H9 (cell line): ENCODE measurements at regions not wholly inside any gene's neighbourhood (a gene's known extent, or its start where the extent isn't known, plus 50 kb on each side); places are given as distances from the start of the nearest gene placed in this dataset.

Source experiments
- DNase-seq: peaks from one replicate; pipeline ENCODE4 v3.0.0-alpha.2; 2017
- H2AFZ ChIP-seq: one replicate; pipeline ENCODE4 v1.6.1; 2013; ENCODE audit warnings: mild to moderate bottlenecking, low read length, control low read depth, moderate library complexity
- H2AK5ac ChIP-seq: 2 replicates; pipeline ENCODE4 v1.6.1; 2013; ENCODE audit warnings: low read length, control low read depth, mixed read lengths; ENCODE audit not compliant: insufficient read length
- H2BK120ac ChIP-seq: one replicate; pipeline ENCODE4 v1.6.1; 2013; ENCODE audit warnings: low read depth, mild to moderate bottlenecking, low read length, control low read depth, inconsistent platforms; ENCODE audit not compliant: poor library complexity, severe bottlenecking
- H2BK12ac ChIP-seq: 2 replicates; pipeline ENCODE4 v1.6.1; 2013; ENCODE audit warnings: low read length, control low read depth, mixed read lengths, low read depth; ENCODE audit not compliant: insufficient read length
- H2BK15ac ChIP-seq: 2 replicates; pipeline ENCODE4 v1.6.1; 2013; ENCODE audit warnings: low read depth, low read length, control low read depth
- H2BK20ac ChIP-seq: one replicate; pipeline ENCODE4 v1.6.1; 2013; ENCODE audit warnings: low read depth, mild to moderate bottlenecking, low read length, control low read depth, inconsistent platforms; ENCODE audit not compliant: poor library complexity, severe bottlenecking
- H2BK5ac ChIP-seq: 2 replicates; pipeline ENCODE4 v1.6.1; 2013; ENCODE audit warnings: low read length, control low read depth, mixed read lengths; ENCODE audit not compliant: insufficient read length
- H3K14ac ChIP-seq: 2 replicates; pipeline ENCODE4 v1.6.1; 2013; ENCODE audit warnings: low read length, control low read depth; ENCODE audit not compliant: insufficient read depth
- H3K18ac ChIP-seq: 2 replicates; pipeline ENCODE4 v1.6.1; 2013; ENCODE audit warnings: low read depth, mild to moderate bottlenecking, mixed read lengths, low read length, control low read depth; ENCODE audit not compliant: insufficient read length
- H3K23ac ChIP-seq: 2 replicates; pipeline ENCODE4 v1.6.1; 2013; ENCODE audit warnings: low read length, control low read depth, mixed read lengths, low read depth; ENCODE audit not compliant: insufficient read length
- H3K23me2 ChIP-seq: 2 replicates; pipeline ENCODE4 v1.6.1; 2013; ENCODE audit warnings: low read depth, mild to moderate bottlenecking, mixed read lengths, low read length, control low read depth; ENCODE audit not compliant: insufficient read length, poor library complexity, severe bottlenecking
- H3K27ac ChIP-seq: 2 replicates; pipeline ENCODE4 v1.5.1; 2013; ENCODE audit warnings: low read length, control low read depth, mixed read lengths, low read depth; ENCODE audit not compliant: insufficient read length
- H3K27me3 ChIP-seq: 2 replicates; pipeline ENCODE4 v1.6.1; 2013; ENCODE audit warnings: low read length, control low read depth, inconsistent platforms; ENCODE audit not compliant: insufficient read depth
- H3K4ac ChIP-seq: 2 replicates; pipeline ENCODE4 v1.6.1; 2013; ENCODE audit warnings: low read depth, mild to moderate bottlenecking, control low read depth, inconsistent platforms, low read length, moderate library complexity
- H3K4me1 ChIP-seq: 2 replicates; pipeline ENCODE4 v1.6.1; 2013; ENCODE audit warnings: low read length, control low read depth, inconsistent platforms; ENCODE audit not compliant: insufficient read depth
- H3K4me2 ChIP-seq: 2 replicates; pipeline ENCODE4 v1.6.1; 2013; ENCODE audit warnings: low read length, control low read depth, mixed read lengths; ENCODE audit not compliant: insufficient read length, insufficient read depth
- H3K56ac ChIP-seq: 2 replicates; pipeline ENCODE4 v1.6.1; 2013; ENCODE audit warnings: low read depth, mild to moderate bottlenecking, mixed read lengths, low read length, control low read depth; ENCODE audit not compliant: insufficient read length
- H3K79me1 ChIP-seq: 2 replicates; pipeline ENCODE4 v1.6.1; 2013; ENCODE audit warnings: low read depth, mild to moderate bottlenecking, moderate library complexity, low read length, control low read depth, inconsistent platforms; ENCODE audit not compliant: insufficient read depth, poor library complexity, severe bottlenecking
- H3K79me2 ChIP-seq: 2 replicates; pipeline ENCODE4 v1.6.1; 2013; ENCODE audit warnings: low read length, control low read depth, inconsistent platforms; ENCODE audit not compliant: insufficient read depth
- H3K9ac ChIP-seq: 2 replicates; pipeline ENCODE4 v1.6.1; 2013; ENCODE audit warnings: low read length, control low read depth, mixed read lengths; ENCODE audit not compliant: insufficient read length; ENCODE audit errors: extremely low read depth
- H3K9me3 ChIP-seq: one replicate; pipeline ENCODE4 v1.6.1; 2013; ENCODE audit warnings: low read depth, low read length, inconsistent platforms; ENCODE audit not compliant: control insufficient read depth
- H3T11ph ChIP-seq: one replicate; pipeline ENCODE4 v1.6.1; 2013; ENCODE audit warnings: mild to moderate bottlenecking, low read length, control low read depth, inconsistent platforms
- H4K20me1 ChIP-seq: one replicate; pipeline ENCODE4 v1.6.1; 2013; ENCODE audit not compliant: control insufficient read depth, insufficient read length, insufficient read depth
- H4K5ac ChIP-seq: 2 replicates; pipeline ENCODE4 v1.6.1; 2013; ENCODE audit warnings: low read depth, mild to moderate bottlenecking, mixed read lengths, low read length, control low read depth; ENCODE audit not compliant: insufficient read length
- H4K8ac ChIP-seq: replicated peaks from 2 replicates; pipeline ENCODE4 v1.6.1; 2013; ENCODE audit warnings: low read length, control low read depth, mixed read lengths, low read depth; ENCODE audit not compliant: insufficient read length
- H4K91ac ChIP-seq: 2 replicates; pipeline ENCODE4 v1.6.1; 2013; ENCODE audit warnings: low read depth, mild to moderate bottlenecking, moderate library complexity, mixed read lengths, low read length, control low read depth; ENCODE audit not compliant: insufficient read length
- H3K27ac Mint-ChIP-seq, 3 experiments: 2 replicates in 2 of 3; 3 replicates in 1 of 3; pipeline ENCODE4 v1.8.0; 2020 to 2021; ENCODE audit warnings: mixed read lengths in 3 of 3, mild to moderate bottlenecking in 1 of 3, moderate library complexity in 1 of 3
- H3K27me3 Mint-ChIP-seq: 2 replicates; pipeline ENCODE4 v1.8.0; 2021; ENCODE audit warnings: low read depth, mild to moderate bottlenecking, moderate library complexity, mixed read lengths
- H3K36me3 Mint-ChIP-seq, 3 experiments: 2 replicates in 2 of 3; 3 replicates in 1 of 3; pipeline ENCODE4 v1.8.0; 2020 to 2021; ENCODE audit warnings: low read depth in 3 of 3, mixed read lengths in 3 of 3; ENCODE audit not compliant: insufficient read depth in 1 of 3
- H3K4me1 Mint-ChIP-seq, 2 experiments: 2 replicates each; pipeline ENCODE4 v1.8.0; 2020; ENCODE audit warnings: mixed read lengths in 2 of 2
- H3K4me3 Mint-ChIP-seq, 2 experiments: 2 replicates in 1 of 2; 3 replicates in 1 of 2; pipeline ENCODE4 v1.8.0; 2020 to 2021; ENCODE audit warnings: mild to moderate bottlenecking in 2 of 2, mixed read lengths in 2 of 2, moderate library complexity in 1 of 2
- H3K9me3 Mint-ChIP-seq, 2 experiments: 2 replicates in 1 of 2; 3 replicates in 1 of 2; pipeline ENCODE4 v1.8.0; 2020; ENCODE audit warnings: mild to moderate bottlenecking in 2 of 2, mixed read lengths in 2 of 2, moderate library complexity in 1 of 2
- CTCF ChIP-seq: fragments of 200-600 bp; sonication (generic); conservative IDR thresholded peaks from 3 replicates; pipeline ENCODE4 v1.8.0; 2021; ENCODE audit warnings: antibody characterized with exemption, mild to moderate bottlenecking
- WGBS: extraction: QIAGEN DNeasy Blood & Tissue Kit; methylation state at CpG from one replicate; pipeline ENCODE4 v1.1.7; 2013; ENCODE audit warnings: missing lambda C conversion rate, low lambda C conversion rate, mixed read lengths; ENCODE audit not compliant: insufficient read length; ENCODE audit errors: extremely low coverage; 5-methylcytosine and 5-hydroxymethylcytosine counted together

GRCh38 chr16:5862103-5862840 is 764.7 kb upstream of the EEF2KMT start:
- no peak overlapping the region for H2AK5ac ChIP-seq
- H2AFZ ChIP-seq = no peak overlapping the region
- no peak overlapping the region for H4K5ac ChIP-seq
- no peak for DNase-seq
- H2BK5ac ChIP-seq = no peak overlapping the region
- no peak overlapping the region for H3K4me2 ChIP-seq
- H3K4me1 Mint-ChIP-seq = peaks cover 23 to 33% of the 10 kb centered on the region in 2 experiments
- H4K20me1 ChIP-seq = peaks cover 2% of the 10 kb centered on the region
- peak overlapping the region in 1 of 3 experiments; percentile 57; a peak in 2 of 7 replicates for H3K27ac Mint-ChIP-seq
- H3K36me3 Mint-ChIP-seq = no peaks in the 10 kb centered on the region; a peak in 2 of 7 replicates
- H3K79me1 ChIP-seq = no peaks in the 10 kb centered on the region
- no peak overlapping the region for H3K4ac ChIP-seq
- no peaks in the 10 kb centered on the region for H3K27me3 ChIP-seq
- no peak for TF ChIP-seq CTCF
- no peaks in the 10 kb centered on the region for H3K9me3 Mint-ChIP-seq
- peaks cover 7% of the 10 kb centered on the region; the same call in 1 of the 2 replicates for H3K4me1 ChIP-seq
- H3K4me3 Mint-ChIP-seq = no peak overlapping the region
- no peak overlapping the region for H3K9ac ChIP-seq
- no CpG with 5 or more reads among the region's 16 CpGs for WGBS
- H2BK120ac ChIP-seq = no peak overlapping the region
- H3K9me3 ChIP-seq = no peaks in the 10 kb centered on the region
- H4K8ac ChIP-seq = no peak overlapping the region
- no peak overlapping the region for H3K27ac ChIP-seq
- no peak overlapping the region for H2BK15ac ChIP-seq
- no peak overlapping the region for H3K18ac ChIP-seq
- no peaks in the 10 kb centered on the region for H3K23me2 ChIP-seq
- H3K56ac ChIP-seq = no peak overlapping the region
- H3K27me3 Mint-ChIP-seq = peaks cover 3% of the 10 kb centered on the region; the same call in 1 of the 2 replicates
- no peaks in the 10 kb centered on the region for H3K79me2 ChIP-seq
- no peak overlapping the region for H4K91ac ChIP-seq
- no peak overlapping the region for H2BK12ac ChIP-seq
- H2BK20ac ChIP-seq = no peak overlapping the region
- H3K14ac ChIP-seq = no peak overlapping the region; the same call in 1 of the 2 replicates
- H3K23ac ChIP-seq = no peak overlapping the region
- H3T11ph ChIP-seq = no peak overlapping the region
